GM12891 (cell line): ENCODE measurements at regions not wholly inside any gene's neighbourhood (a gene's known extent, or its start where the extent isn't known, plus 50 kb on each side); places are given as distances from the start of the nearest gene placed in this dataset.

ENCODE experiments used
- DNase-seq: peaks from one replicate; pipeline ENCODE4 v3.0.0; 2011; ENCODE audit warnings: low spot score; ENCODE audit not compliant: insufficient read length
- FAIRE-seq: peaks from 2 replicates; lab custom pipeline; 2011; peaks lifted over from hg19 to GRCh38; lab: Jason Lieb, UNC
- PAX5 ChIP-seq: IDR thresholded peaks from 2 replicates; pipeline ENCODE4 v1.6.1; 2011; ENCODE audit warnings: low read length, moderate library complexity, mild to moderate bottlenecking; ENCODE audit not compliant: insufficient read depth, severe bottlenecking
- POLR2A ChIP-seq: IDR thresholded peaks from 2 replicates; pipeline ENCODE4 v1.6.1; 2011; ENCODE audit warnings: low read depth, low read length, control low read depth
- POLR2AphosphoS5 ChIP-seq: IDR thresholded peaks from 2 replicates; pipeline ENCODE4 v1.6.1; 2011; ENCODE audit warnings: low read depth, low read length, control low read depth
- POU2F2 ChIP-seq: IDR thresholded peaks from 2 replicates; pipeline ENCODE4 v1.6.1; 2011; ENCODE audit warnings: low read depth, mild to moderate bottlenecking, control low read depth, low read length, moderate library complexity
- SPI1 ChIP-seq: IDR thresholded peaks from 2 replicates; pipeline ENCODE4 v1.6.1; 2011; ENCODE audit warnings: low read depth, low read length, control low read depth
- TAF1 ChIP-seq: IDR thresholded peaks from 2 replicates; pipeline ENCODE4 v1.6.1; 2011; ENCODE audit warnings: low read depth, low read length, control low read depth

GRCh38 chr18:78727057-78727739, 252.4 kb upstream of the SALL3 start:
- DNase-seq (no peak), FAIRE-seq (no peak)
- no peak for TF ChIP-seq POLR2A
- TF ChIP-seq PAX5, result no peak
- TF ChIP-seq POU2F2, result no peak
- no peak for TF ChIP-seq TAF1
- no peak for TF ChIP-seq POLR2AphosphoS5
- TF ChIP-seq SPI1, result no peak

DNA sequence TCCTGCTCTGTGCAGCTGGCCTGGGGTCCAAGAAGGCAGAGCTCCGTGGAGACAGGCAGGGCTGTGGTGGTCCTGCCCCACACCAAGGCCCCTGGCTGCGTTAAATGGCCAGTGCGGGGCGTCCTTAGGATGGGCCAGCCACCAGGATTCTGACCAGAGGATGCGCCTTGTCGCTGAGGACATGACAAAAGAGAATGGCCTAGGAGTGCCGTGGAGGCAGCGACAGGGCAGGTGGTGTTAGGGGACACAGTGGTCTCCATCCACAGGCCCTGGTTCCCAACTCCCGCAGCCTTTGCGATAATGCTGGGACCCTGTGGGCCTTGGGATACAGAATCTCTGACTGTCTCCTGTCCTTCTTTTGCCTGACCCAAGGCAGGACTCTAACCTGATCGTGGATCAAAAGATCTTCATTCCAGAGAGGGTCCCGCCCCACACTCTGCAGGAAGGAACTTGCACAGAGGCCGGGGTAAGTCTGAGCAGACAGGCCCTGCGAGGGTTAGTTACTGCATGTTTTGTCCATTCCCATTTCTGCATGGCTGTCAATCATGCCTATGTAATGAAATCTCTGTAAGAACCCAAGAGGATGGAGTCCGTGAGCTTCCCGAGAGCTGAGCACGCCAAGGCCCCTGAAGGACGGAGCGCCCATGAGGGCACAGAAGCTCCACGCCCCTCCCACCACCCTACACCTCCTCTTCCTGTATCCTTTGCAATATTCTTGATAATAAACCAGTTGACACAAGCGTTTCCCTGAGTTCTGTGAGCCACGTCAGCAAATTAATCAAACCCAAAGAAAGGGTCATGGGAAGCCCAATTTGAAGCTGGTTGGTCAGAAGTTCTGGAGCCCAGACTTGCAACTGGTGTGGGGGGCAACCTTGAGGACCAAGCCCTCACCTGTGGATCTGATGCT, 251.5 kb upstream of the SALL3 start:
- TF ChIP-seq POLR2AphosphoS5, result no peak
- TF ChIP-seq POU2F2, result no peak
- TF ChIP-seq SPI1, result no peak
- TF ChIP-seq TAF1, result no peak
- TF ChIP-seq PAX5, result no peak
- TF ChIP-seq POLR2A, result no peak

DNA sequence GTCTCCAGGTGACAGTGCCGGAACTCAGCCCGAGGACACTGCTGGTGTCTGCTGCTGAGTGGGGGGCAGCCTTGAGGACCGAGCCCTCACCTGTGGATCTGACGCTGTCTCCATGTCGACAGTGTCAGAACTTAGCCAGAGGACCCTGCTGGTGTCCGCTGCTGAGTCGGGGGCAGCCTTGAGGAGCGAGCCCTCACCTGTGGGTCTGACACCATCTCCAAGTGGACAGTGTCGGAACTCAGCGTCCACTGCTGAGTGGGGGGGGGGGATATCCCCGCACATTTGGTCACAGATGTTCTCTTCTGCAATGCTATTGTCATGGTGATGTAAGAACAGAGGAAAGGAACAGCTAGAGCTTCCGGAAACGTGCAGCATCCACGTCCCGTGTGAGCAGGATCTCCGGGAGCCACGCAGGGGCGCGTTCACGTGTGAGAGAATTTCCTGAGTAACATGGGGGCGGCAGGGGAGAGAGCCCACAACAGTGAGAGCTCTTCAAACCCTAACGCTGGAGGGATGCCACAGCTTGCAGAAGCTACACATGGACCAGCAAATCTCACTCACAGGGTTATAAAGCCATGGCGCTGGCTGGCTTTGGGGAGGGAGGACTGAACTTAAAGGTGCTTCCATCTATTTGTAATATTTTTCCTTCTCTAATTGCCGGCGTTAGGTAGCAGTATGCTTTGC, 250.7 kb upstream of the SALL3 start:
- no peak for FAIRE-seq
- DNase-seq, result no peak
- TF ChIP-seq POLR2A (no peak), POU2F2 (no peak), SPI1 (no peak), TAF1 (no peak), POLR2AphosphoS5 (no peak), PAX5 (no peak)

More for the DNA sequence above, 251.5 kb upstream of the SALL3 start:
- FAIRE-seq, result no peak
- no peak for DNase-seq

DNA sequence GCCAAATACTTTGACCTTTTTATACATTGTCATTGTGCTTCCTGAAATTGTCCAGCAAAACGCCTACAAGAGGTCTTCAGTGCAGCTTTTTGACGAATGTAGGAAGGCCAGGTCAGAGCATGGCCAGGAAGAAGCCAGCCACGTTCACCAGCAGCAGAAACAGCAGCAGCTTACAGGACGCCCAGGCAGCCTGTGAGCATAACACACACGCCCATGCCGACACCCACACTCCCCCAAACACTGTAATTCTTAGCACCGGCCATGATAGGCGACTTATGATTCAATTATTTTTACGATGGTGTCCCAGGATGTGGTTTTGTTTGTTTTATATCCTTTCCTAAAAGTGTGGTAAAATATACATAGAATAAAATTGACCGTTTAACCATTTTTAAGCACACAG, 249.1 kb upstream of the SALL3 start:
- TF ChIP-seq POU2F2 (no peak), POLR2A (no peak), PAX5 (no peak), TAF1 (no peak), SPI1 (no peak), POLR2AphosphoS5 (no peak)
- FAIRE-seq, result no peak
- no peak for DNase-seq

GRCh38 chr18:78731016-78731397, 248.6 kb upstream of the SALL3 start:
- TF ChIP-seq POLR2AphosphoS5 (no peak), POLR2A (no peak), POU2F2 (no peak), PAX5 (no peak), TAF1 (no peak), SPI1 (no peak)
- FAIRE-seq (no peak), DNase-seq (no peak)

- DNase-seq, result no peak
- no peak for FAIRE-seq
- TF ChIP-seq POU2F2 (no peak), POLR2A (no peak), TAF1 (no peak), POLR2AphosphoS5 (no peak), SPI1 (no peak), PAX5 (no peak)
Measured at GRCh38 chr18:78731398-78732032, 248.1 kb upstream of the SALL3 start.

- no peak for TF ChIP-seq POLR2AphosphoS5
- no peak for TF ChIP-seq POLR2A
- no peak for TF ChIP-seq SPI1
- TF ChIP-seq POU2F2, result no peak
- TF ChIP-seq PAX5, result no peak
- no peak for TF ChIP-seq TAF1
- FAIRE-seq, result no peak
- DNase-seq, result no peak
Measured at GRCh38 chr18:78732273-78733210, 247.1 kb upstream of the SALL3 start.

- TF ChIP-seq POLR2A (no peak), POLR2AphosphoS5 (no peak), POU2F2 (no peak), PAX5 (no peak), SPI1 (no peak), TAF1 (no peak)
- FAIRE-seq (no peak), DNase-seq (no peak)
Measured at GRCh38 chr18:78733762-78734613, 245.6 kb upstream of the SALL3 start.
